ENCODE measurements at regions not wholly inside any gene's neighbourhood (a gene's known extent, or its start where the extent isn't known, plus 50 kb on each side); places are given as distances from the start of the nearest gene placed in this dataset.

- TF ChIP-seq PHTF2 (CRISPR knock-in tag; IDR thresholded peaks at IDR 0.05) (no peak), E2F5 (CRISPR knock-in tag; IDR thresholded peaks at IDR 0.05) (no peak), ID3 (CRISPR knock-in tag; IDR thresholded peaks at IDR 0.05) (no peak), ID3 (tag; IDR thresholded peaks at IDR 0.05) (no peak), SIN3B (IDR thresholded peaks at IDR 0.05; ENCODE audit: low read depth) (no peak), ZNF121 (CRISPR knock-in tag; conservative IDR thresholded peaks at IDR 0.05) (no peak), MLLT1 (IDR thresholded peaks at IDR 0.05) (no peak), ZNF140 (CRISPR knock-in tag; IDR thresholded peaks at IDR 0.05) (no peak), ZKSCAN3 (CRISPR knock-in tag; IDR thresholded peaks at IDR 0.05) (no peak)
These were observed 54.8 kb upstream of the DYRK2 start (continued) for GRCh38 chr12:67593461-67594330.

Data from K562 (cell line).